Endothelial cell of umbilical vein (primary cell): ENCODE measurements at regions not wholly inside any gene's neighbourhood (a gene's known extent, or its start where the extent isn't known, plus 50 kb on each side); places are given as distances from the start of the nearest gene placed in this dataset.

Source experiments
- BruUV-seq: library from RNA; stranded (reverse); fragments of 400-500 nt; replicated peaks from 2 replicates; lab custom pipeline; 2021; lab: Mats Ljungman, UMichigan
- CTCF ChIA-PET: fragments of 300-600, 350-600 bp; sonication (Branson Sonifier 250); formaldehyde crosslinking; loops from one replicate; lab custom pipeline; 2021; ENCODE audit warnings: antibody characterized with exemption, inconsistent platforms; lab: Charles Lee
- POLR2A ChIA-PET: fragments of 300-600, 350-600 bp; sonication (Branson Sonifier 250); formaldehyde crosslinking; loops from one replicate; lab custom pipeline; 2021; ENCODE audit warnings: antibody characterized with exemption, inconsistent platforms; lab: Charles Lee
- DNase-seq: peaks from one replicate; pipeline ENCODE4 v3.0.0-alpha.2; 2011; ENCODE audit warnings: low read depth, low spot score
- FAIRE-seq: peaks from 2 replicates; lab custom pipeline; 2011; peaks lifted over from hg19 to GRCh38; lab: Jason Lieb, UNC
- H2AFZ ChIP-seq: 2 replicates; pipeline ENCODE4 v1.6.0; 2012; ENCODE audit warnings: low read depth, low read length, control low read depth, inconsistent platforms
- H3K27ac ChIP-seq: 2 replicates; pipeline ENCODE4 v1.5.1; 2011; ENCODE audit warnings: low read depth, mild to moderate bottlenecking, control low read depth, low read length, moderate library complexity; ENCODE audit not compliant: insufficient read depth
- H3K27me3 ChIP-seq, 2 experiments: 2 replicates each; pipeline versions ENCODE4 v1.6.0 to v1.6.1; 2011; ENCODE audit warnings: low read length in 2 of 2, mixed read lengths in 1 of 2; ENCODE audit not compliant: control insufficient read depth in 2 of 2, insufficient read depth in 2 of 2
- H3K36me3 ChIP-seq, 2 experiments: 2 replicates in 1 of 2; 3 replicates in 1 of 2; pipeline ENCODE4 v1.5.1; 2011; ENCODE audit warnings: low read length in 2 of 2, mild to moderate bottlenecking in 1 of 2, moderate library complexity in 1 of 2; ENCODE audit not compliant: control insufficient read depth in 2 of 2, insufficient read depth in 2 of 2; ENCODE audit errors: extremely low read depth in 1 of 2
- H3K4me1 ChIP-seq: 3 replicates; pipeline ENCODE4 v1.5.1; 2011; ENCODE audit warnings: mild to moderate bottlenecking, low read length; ENCODE audit not compliant: control insufficient read depth, insufficient read depth; ENCODE audit errors: extremely low read depth
- H3K4me2 ChIP-seq: 2 replicates; pipeline ENCODE4 v1.6.1; 2011; ENCODE audit warnings: low read length, control low read depth, mixed read lengths; ENCODE audit not compliant: insufficient read depth
- H3K4me3 ChIP-seq, 3 experiments: fragments of 200-600 bp in 1 of 3; sonication (generic), shearing (Covaris generic) in 1 of 3; replicated peaks in 1 of 3; 2 replicates each; pipeline ENCODE4 v1.5.1; 2011 to 2016; ENCODE audit warnings: control low read depth in 3 of 3, low read length in 3 of 3, mild to moderate bottlenecking in 2 of 3, inconsistent platforms in 1 of 3, low read depth in 1 of 3, moderate library complexity in 1 of 3; ENCODE audit not compliant: insufficient read depth in 1 of 3
- H3K79me2 ChIP-seq: 2 replicates; pipeline ENCODE4 v1.6.0; 2012; ENCODE audit warnings: low read length, inconsistent platforms; ENCODE audit not compliant: control insufficient read depth, insufficient read depth
- H3K9ac ChIP-seq: replicated peaks from 2 replicates; pipeline ENCODE3; 2011; ENCODE audit warnings: low read length, control low read depth; ENCODE audit not compliant: insufficient read depth; ENCODE audit errors: extremely low read depth
- H3K9me1 ChIP-seq: replicated peaks from 3 replicates; pipeline ENCODE4 v1.6.0; 2011; ENCODE audit warnings: mild to moderate bottlenecking, low read length; ENCODE audit not compliant: control insufficient read depth, insufficient read depth; ENCODE audit errors: extremely low read depth
- H3K9me3 ChIP-seq: replicated peaks from 2 replicates; pipeline ENCODE4 v1.5.1; 2012; ENCODE audit warnings: low read length, inconsistent platforms; ENCODE audit not compliant: control insufficient read depth, insufficient read depth
- H4K20me1 ChIP-seq: replicated peaks from 2 replicates; pipeline ENCODE3; 2011; ENCODE audit warnings: mild to moderate bottlenecking, low read length; ENCODE audit not compliant: control insufficient read depth, insufficient read depth; ENCODE audit errors: extremely low read depth
- CTCF ChIP-seq, 2 donors: IDR thresholded peaks; 1 replicate in 1 of 2; 2 replicates in 1 of 2; pipeline ENCODE4 v1.5.1; 2011; ENCODE audit warnings: low read length in 2 of 2, mild to moderate bottlenecking in 2 of 2, moderate library complexity in 2 of 2, control low read depth in 1 of 2, inconsistent platforms in 1 of 2, low read depth in 1 of 2; ENCODE audit not compliant: insufficient read depth in 1 of 2; ENCODE audit errors: extremely low read depth in 1 of 2
- EZH2 ChIP-seq: IDR thresholded peaks from 2 replicates; pipeline ENCODE4 v1.6.1; 2012; ENCODE audit warnings: borderline replicate concordance, low read depth, mild to moderate bottlenecking, moderate library complexity, low read length, inconsistent platforms; ENCODE audit not compliant: severe bottlenecking
- FOS ChIP-seq: IDR thresholded peaks from 2 replicates; pipeline ENCODE4 v1.6.1; 2011; ENCODE audit warnings: mild to moderate bottlenecking, low read length, moderate library complexity, borderline replicate concordance; ENCODE audit not compliant: insufficient read depth
- GATA2 ChIP-seq: IDR thresholded peaks from 2 replicates; pipeline ENCODE4 v1.7.0; 2011; ENCODE audit warnings: low read depth, mild to moderate bottlenecking, moderate library complexity, mixed read lengths, low read length; ENCODE audit not compliant: insufficient read length, insufficient read depth
- JUN ChIP-seq: IDR thresholded peaks from 2 replicates; pipeline ENCODE4 v1.6.1; 2011; ENCODE audit warnings: borderline replicate concordance, low read depth; ENCODE audit not compliant: insufficient read length, insufficient read depth
- MAX ChIP-seq: IDR thresholded peaks from 2 replicates; pipeline ENCODE4 v1.6.1; 2011; ENCODE audit not compliant: insufficient read depth, insufficient read length
- MYC ChIP-seq: IDR thresholded peaks from one replicate; pipeline ENCODE4 v1.6.1; 2011; ENCODE audit warnings: mild to moderate bottlenecking, low read depth, low read length
- POLR2A ChIP-seq: IDR thresholded peaks from 2 replicates; pipeline ENCODE4 v1.6.1; 2012; ENCODE audit warnings: low read depth, mild to moderate bottlenecking, control low read depth, low read length
- POLR2AphosphoS5 ChIP-seq: IDR thresholded peaks from 2 replicates; pipeline ENCODE4 v1.6.1; 2012; ENCODE audit warnings: low read depth, mild to moderate bottlenecking, control low read depth, low read length, moderate library complexity; ENCODE audit not compliant: insufficient read depth
- dilution Hi-C: fragments of 300-500 bp; cut with MboI; formaldehyde crosslinking; loops from one replicate; pipeline ENCODE4 v1.15.0; 2019; ENCODE audit warnings: low sequenced_read_pairs; ENCODE audit not compliant: extremely low pct_ligation_motif_present
- intact Hi-C: fragments of 100-400 bp; cut with micrococcal nuclease; formaldehyde crosslinking; loops from one replicate; pipeline ENCODE4 v1.10.0; 2022

- dilution Hi-C loops (no loop called here), intact Hi-C loops (no loop called here)
- H3K9ac ChIP-seq: no peak overlapping the region
- H3K9me3 ChIP-seq: no peaks in the 10 kb centered on the region
- no peak overlapping the region for H3K27ac ChIP-seq
- no peak for FAIRE-seq
- H3K27me3 ChIP-seq: no peaks in the 10 kb centered on the region
- ChIA-PET CTCF (interaction anchor here (1.0 kb wide), 1 partner anchor 20 kb away, joined by 3 read pairs; no protein-coding TSS in a partner anchor), POLR2A (no interaction called here)
- H3K4me1 ChIP-seq: peaks cover 1% of the 10 kb centered on the region
- no peaks in the 10 kb centered on the region for H3K36me3 ChIP-seq
- H3K4me2 ChIP-seq: no peak overlapping the region
- TF ChIP-seq POLR2A (no peak), POLR2AphosphoS5 (no peak), CTCF (IDR thresholded peaks at IDR 0.05; ENCODE audit: extremely low read depth in 1 of 2, insufficient read depth in 1 of 2, low read depth in 1 of 2, low read length in 2 of 2) (no peak), JUN (no peak)
- DNase-seq: no peak
- no peak overlapping the region for H2AFZ ChIP-seq
- BruUV-seq: no TSS peak
- no peaks in the 10 kb centered on the region for H4K20me1 ChIP-seq
- no peak overlapping the region for H3K4me3 ChIP-seq
- no peaks in the 10 kb centered on the region for H3K79me2 ChIP-seq
- no peaks in the 10 kb centered on the region for H3K9me1 ChIP-seq
These were observed 398.0 kb downstream of the TXNL1 start for GRCh38 chr18:56240405-56240804.

- H3K36me3 ChIP-seq: no peaks in the 10 kb centered on the region
- H3K4me1 ChIP-seq: no peaks in the 10 kb centered on the region
- H3K4me2 ChIP-seq: no peak overlapping the region
- no peak overlapping the region for H3K4me3 ChIP-seq
- dilution Hi-C loops (no loop called here), intact Hi-C loops (no loop called here)
- H3K9ac ChIP-seq: no peak overlapping the region
- no TSS peak for BruUV-seq
- no peaks in the 10 kb centered on the region for H3K9me3 ChIP-seq
- DNase-seq (no peak), FAIRE-seq (no peak)
- H3K27me3 ChIP-seq: no peaks in the 10 kb centered on the region
- ChIA-PET POLR2A (no interaction called here), CTCF (no interaction called here)
- no peaks in the 10 kb centered on the region for H3K9me1 ChIP-seq
- H4K20me1 ChIP-seq: no peaks in the 10 kb centered on the region
- no peak overlapping the region for H3K27ac ChIP-seq
- no peaks in the 10 kb centered on the region for H3K79me2 ChIP-seq
- TF ChIP-seq JUN (no peak), POLR2AphosphoS5 (no peak), CTCF (IDR thresholded peaks at IDR 0.05; ENCODE audit: extremely low read depth in 1 of 2, insufficient read depth in 1 of 2, low read depth in 1 of 2, low read length in 2 of 2) (no peak), MAX (no peak), POLR2A (no peak), MYC (no peak), GATA2 (no peak), FOS (no peak), EZH2 (no peak)
- no peak overlapping the region for H2AFZ ChIP-seq
These were observed 399.8 kb downstream of the TXNL1 start for GRCh38 chr18:56238576-56238975.
